ENCODE measurements at regions not wholly inside any gene's neighbourhood (a gene's known extent, or its start where the extent isn't known, plus 50 kb on each side); places are given as distances from the start of the nearest gene placed in this dataset.
"Not testable (repeated sequence)": the region's sequence is repeated elsewhere in the genome, so short reads cannot be mapped to it uniquely, and the experiment has no call there.

DNA sequence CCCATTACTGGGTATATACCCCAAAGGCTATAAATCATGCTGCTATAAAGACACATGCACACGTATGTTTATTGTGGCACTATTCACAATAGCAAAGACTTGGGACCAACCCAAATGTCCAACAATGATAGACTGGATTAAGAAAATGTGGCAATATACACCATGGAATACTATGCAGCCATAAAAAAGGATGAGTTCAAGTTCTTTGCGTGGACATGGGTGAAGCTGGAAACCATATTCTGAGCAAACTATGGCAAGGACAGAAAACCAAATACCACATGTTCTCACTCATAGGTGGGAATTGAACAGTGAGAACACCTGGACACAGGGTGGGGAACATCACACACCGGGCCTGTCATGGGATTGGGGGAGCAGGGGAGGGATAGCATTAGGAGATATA, 54.4 kb upstream of the MUCL1 start:
- H4K20me1 ChIP-seq (ENCODE audit: insufficient read depth); H3K4me2 ChIP-seq; H2AFZ ChIP-seq (ENCODE audit: low read depth); H3K79me2 ChIP-seq (ENCODE audit: insufficient read depth, low read depth); H3K9ac ChIP-seq; H3K27me3 ChIP-seq (ENCODE audit: insufficient read depth, low read depth); H3K27ac ChIP-seq; H3K4me3 ChIP-seq (IDR thresholded peaks at IDR 0.05; ENCODE audit: insufficient read depth, low read depth, low read length); H3K36me3 ChIP-seq (ENCODE audit: insufficient read depth); H3K4me1 ChIP-seq (ENCODE audit: low read depth, poor library complexity, severe bottlenecking): not testable (repeated sequence)

DNA sequence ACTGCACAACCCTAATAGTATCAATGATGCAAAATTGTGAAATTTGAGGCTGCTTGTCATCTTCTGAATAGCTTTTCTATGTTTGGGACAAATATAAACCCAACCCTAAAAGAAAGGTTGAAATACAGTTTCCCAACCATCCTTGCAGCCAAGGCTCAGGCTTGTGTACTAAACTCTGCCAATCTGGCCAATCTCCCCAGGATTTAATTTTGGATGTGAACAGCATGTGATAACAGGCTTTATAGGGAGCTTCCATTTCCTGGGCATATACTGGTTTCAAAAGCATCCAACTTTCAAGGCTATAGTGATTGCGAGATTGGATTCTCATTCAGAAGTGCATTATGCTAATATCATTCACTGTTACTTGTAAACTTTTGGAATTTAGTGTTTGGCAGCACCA, 55.7 kb upstream of the MUCL1 start:
- H3K36me3 ChIP-seq (ENCODE audit: insufficient read depth), result no peaks in the 10 kb centered on the region
- no peak overlapping the region for H3K4me3 ChIP-seq (IDR thresholded peaks at IDR 0.05; ENCODE audit: insufficient read depth, low read depth, low read length)
- no peaks in the 10 kb centered on the region for H3K4me1 ChIP-seq (ENCODE audit: low read depth, poor library complexity, severe bottlenecking)
- no peak overlapping the region for H2AFZ ChIP-seq (ENCODE audit: low read depth)
- H3K9ac ChIP-seq, result no peak overlapping the region
- no peaks in the 10 kb centered on the region for H3K79me2 ChIP-seq (ENCODE audit: insufficient read depth, low read depth)
- no peak overlapping the region for H3K27ac ChIP-seq
- no peak overlapping the region for H3K4me2 ChIP-seq
- no peaks in the 10 kb centered on the region for H3K27me3 ChIP-seq (ENCODE audit: insufficient read depth, low read depth)
- H4K20me1 ChIP-seq (ENCODE audit: insufficient read depth), result no peaks in the 10 kb centered on the region
- TF ChIP-seq, protein P1, sequence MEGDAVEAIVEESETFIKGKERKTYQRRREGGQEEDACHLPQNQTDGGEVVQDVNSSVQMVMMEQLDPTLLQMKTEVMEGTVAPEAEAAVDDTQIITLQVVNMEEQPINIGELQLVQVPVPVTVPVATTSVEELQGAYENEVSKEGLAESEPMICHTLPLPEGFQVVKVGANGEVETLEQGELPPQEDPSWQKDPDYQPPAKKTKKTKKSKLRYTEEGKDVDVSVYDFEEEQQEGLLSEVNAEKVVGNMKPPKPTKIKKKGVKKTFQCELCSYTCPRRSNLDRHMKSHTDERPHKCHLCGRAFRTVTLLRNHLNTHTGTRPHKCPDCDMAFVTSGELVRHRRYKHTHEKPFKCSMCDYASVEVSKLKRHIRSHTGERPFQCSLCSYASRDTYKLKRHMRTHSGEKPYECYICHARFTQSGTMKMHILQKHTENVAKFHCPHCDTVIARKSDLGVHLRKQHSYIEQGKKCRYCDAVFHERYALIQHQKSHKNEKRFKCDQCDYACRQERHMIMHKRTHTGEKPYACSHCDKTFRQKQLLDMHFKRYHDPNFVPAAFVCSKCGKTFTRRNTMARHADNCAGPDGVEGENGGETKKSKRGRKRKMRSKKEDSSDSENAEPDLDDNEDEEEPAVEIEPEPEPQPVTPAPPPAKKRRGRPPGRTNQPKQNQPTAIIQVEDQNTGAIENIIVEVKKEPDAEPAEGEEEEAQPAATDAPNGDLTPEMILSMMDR (conservative IDR thresholded peaks at IDR 0.05; ENCODE audit: low read depth, low read length), result no peak

GRCh38 chr12:54796991-54797390, 57.3 kb upstream of the MUCL1 start:
- H4K20me1 ChIP-seq (ENCODE audit: insufficient read depth), result no peaks in the 10 kb centered on the region
- H3K27me3 ChIP-seq (ENCODE audit: insufficient read depth, low read depth), result no peaks in the 10 kb centered on the region
- H3K36me3 ChIP-seq (ENCODE audit: insufficient read depth), result no peaks in the 10 kb centered on the region
- no peak overlapping the region for H3K9ac ChIP-seq
- H3K4me2 ChIP-seq, result no peak overlapping the region
- no peaks in the 10 kb centered on the region for H3K79me2 ChIP-seq (ENCODE audit: insufficient read depth, low read depth)
- no peak overlapping the region for H3K4me3 ChIP-seq (IDR thresholded peaks at IDR 0.05; ENCODE audit: insufficient read depth, low read depth, low read length)
- H2AFZ ChIP-seq (ENCODE audit: low read depth), result no peak overlapping the region
- TF ChIP-seq, protein P1 (conservative IDR thresholded peaks at IDR 0.05; ENCODE audit: low read depth, low read length), result no peak
- no peaks in the 10 kb centered on the region for H3K4me1 ChIP-seq (ENCODE audit: low read depth, poor library complexity, severe bottlenecking)
- no peak overlapping the region for H3K27ac ChIP-seq

- H4K20me1 ChIP-seq (ENCODE audit: insufficient read depth), result no peaks in the 10 kb centered on the region
- H3K4me2 ChIP-seq, result no peak overlapping the region
- H3K4me1 ChIP-seq (ENCODE audit: low read depth, poor library complexity, severe bottlenecking), result no peaks in the 10 kb centered on the region
- H3K79me2 ChIP-seq (ENCODE audit: insufficient read depth, low read depth), result no peaks in the 10 kb centered on the region
- no peak overlapping the region for H2AFZ ChIP-seq (ENCODE audit: low read depth)
- TF ChIP-seq, protein P1 (conservative IDR thresholded peaks at IDR 0.05; ENCODE audit: low read depth, low read length), result no peak
- H3K27me3 ChIP-seq (ENCODE audit: insufficient read depth, low read depth), result no peaks in the 10 kb centered on the region
- H3K27ac ChIP-seq, result no peak overlapping the region
- no peaks in the 10 kb centered on the region for H3K36me3 ChIP-seq (ENCODE audit: insufficient read depth)
- no peak overlapping the region for H3K9ac ChIP-seq
- H3K4me3 ChIP-seq (IDR thresholded peaks at IDR 0.05; ENCODE audit: insufficient read depth, low read depth, low read length), result no peak overlapping the region
These were observed 58.7 kb upstream of the MUCL1 start for GRCh38 chr12:54795644-54796043.

DNA sequence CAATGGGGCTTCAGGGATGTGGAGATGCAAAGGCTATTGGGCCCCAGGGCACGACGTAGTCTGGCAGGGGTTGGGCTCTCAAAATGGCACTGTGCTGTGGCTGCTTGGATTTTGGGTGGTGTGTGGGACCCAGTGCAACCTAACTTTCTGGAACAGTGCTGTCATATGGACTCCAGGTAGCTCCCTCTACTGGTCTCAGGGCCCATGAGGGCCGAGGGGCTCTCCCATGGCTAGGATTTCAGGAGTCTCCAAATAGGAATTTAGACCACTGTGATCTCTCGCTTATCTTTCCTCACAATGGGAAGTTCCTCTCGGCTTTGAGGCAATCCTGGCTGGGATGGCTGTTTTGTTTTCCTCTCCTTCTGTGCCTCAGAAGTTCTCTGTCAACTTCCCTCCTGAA, 68.2 kb upstream of the MUCL1 start:
- Histone ChIP-seq H3K4me3 (IDR thresholded peaks at IDR 0.05; ENCODE audit: insufficient read depth, low read depth, low read length) (no peak overlapping the region), H4K20me1 (ENCODE audit: insufficient read depth) (no peaks in the 10 kb centered on the region), H2AFZ (ENCODE audit: low read depth) (no peak overlapping the region), H3K9ac (no peak overlapping the region), H3K4me2 (no peak overlapping the region), H3K79me2 (ENCODE audit: insufficient read depth, low read depth) (no peaks in the 10 kb centered on the region), H3K27ac (no peak overlapping the region), H3K36me3 (ENCODE audit: insufficient read depth) (no peaks in the 10 kb centered on the region), H3K4me1 (ENCODE audit: low read depth, poor library complexity, severe bottlenecking) (no peaks in the 10 kb centered on the region), H3K27me3 (ENCODE audit: insufficient read depth, low read depth) (no peaks in the 10 kb centered on the region)
- TF ChIP-seq, protein P1 (conservative IDR thresholded peaks at IDR 0.05; ENCODE audit: low read depth, low read length), result no peak
